Activated CD4-positive, alpha-beta T cell treated with anti-CD3 and anti-CD28 coated beads, Interleukin-2, Interleukin-4, amounts not matched to agents 100 ng/mL and 50 ng/mL, durations not matched to agents 16 hours and 8 hours (primary cell): ENCODE measurements at regions not wholly inside any gene's neighbourhood (a gene's known extent, or its start where the extent isn't known, plus 50 kb on each side); places are given as distances from the start of the nearest gene placed in this dataset.
"Not testable (repeated sequence)": the region's sequence is repeated elsewhere in the genome, so short reads cannot be mapped to it uniquely, and the experiment has no call there.

Experiments used
- DNase-seq: peaks from one replicate; pipeline ENCODE4 v3.0.0-alpha.2; 2020; ENCODE audit warnings: low spot score

- no peak for DNase-seq
Observed at GRCh38 chr14:104399432-104400155, 180.0 kb upstream of the C14orf180 start.

- no peak for DNase-seq
Observed at GRCh38 chr14:104400355-104400754, 179.2 kb upstream of the C14orf180 start.

GRCh38 chr14:104401785-104402184, 177.8 kb upstream of the C14orf180 start:
- no peak for DNase-seq

GRCh38 chr14:104402303-104402702, 177.3 kb upstream of the C14orf180 start:
- not testable (repeated sequence) for DNase-seq

- DNase-seq, result no peak
Observed at GRCh38 chr14:104403421-104404220, 175.9 kb upstream of the C14orf180 start.

- DNase-seq, result no peak
Observed at GRCh38 chr14:104404922-104405321, 174.6 kb upstream of the C14orf180 start.

GRCh38 chr14:104405360-104406226, 174.0 kb upstream of the C14orf180 start:
- no peak for DNase-seq

- no peak for DNase-seq
Observed at GRCh38 chr14:104406831-104407230, 172.7 kb upstream of the C14orf180 start.

- no peak for DNase-seq
Observed at GRCh38 chr14:104416383-104416782, 163.2 kb upstream of the C14orf180 start.

- no peak for DNase-seq
Observed at GRCh38 chr14:104419865-104420505, 159.6 kb upstream of the C14orf180 start.

- not testable (repeated sequence) for DNase-seq
Observed at GRCh38 chr14:104420523-104420922, 159.0 kb upstream of the C14orf180 start.

- no peak for DNase-seq
Observed at GRCh38 chr14:104420990-104421389, 158.6 kb upstream of the C14orf180 start.

GRCh38 chr14:104421401-104421821, 158.2 kb upstream of the C14orf180 start:
- no peak for DNase-seq

- no peak for DNase-seq
Observed at GRCh38 chr14:104421892-104422828, 157.4 kb upstream of the C14orf180 start.

- DNase-seq, result no peak
Observed at GRCh38 chr14:104422837-104423681, 156.5 kb upstream of the C14orf180 start.

- DNase-seq, result no peak
Observed at GRCh38 chr14:104423701-104424405, 155.7 kb upstream of the C14orf180 start.

- no peak for DNase-seq
Observed at GRCh38 chr14:104424406-104425072, 155.0 kb upstream of the C14orf180 start.

GRCh38 chr14:104425171-104425681, 154.3 kb upstream of the C14orf180 start:
- DNase-seq, result no peak
